GM10266 (cell line): ENCODE measurements at regions not wholly inside any gene's neighbourhood (a gene's known extent, or its start where the extent isn't known, plus 50 kb on each side); places are given as distances from the start of the nearest gene placed in this dataset.

Source experiments
- DNase-seq: peaks from one replicate; pipeline ENCODE4 v3.0.0; 2012; ENCODE audit errors: extremely low spot score
- CTCF ChIP-seq: IDR thresholded peaks from 2 replicates; pipeline ENCODE4 v1.5.1; 2012; ENCODE audit warnings: mild to moderate bottlenecking, low read depth; ENCODE audit not compliant: control insufficient read depth, insufficient read depth; ENCODE audit errors: missing control alignments

GRCh38 chr10:58016614-58017013, 251.1 kb downstream of the IPMK start:
- no peak for TF ChIP-seq CTCF
- no peak for DNase-seq

- no peak for TF ChIP-seq CTCF
- no peak for DNase-seq
These were observed 253.3 kb downstream of the IPMK start for GRCh38 chr10:58014436-58014835.

- TF ChIP-seq CTCF = no peak
- no peak for DNase-seq
These were observed 254.3 kb downstream of the IPMK start for GRCh38 chr10:58013406-58013805.

GRCh38 chr10:58010073-58010702, 257.5 kb downstream of the IPMK start:
- TF ChIP-seq CTCF = no peak
- DNase-seq = no peak

- TF ChIP-seq CTCF = no peak
- DNase-seq = no peak
These were observed 263.7 kb downstream of the IPMK start for GRCh38 chr10:58003945-58004344.

- DNase-seq = no peak
- no peak for TF ChIP-seq CTCF
These were observed 266.5 kb downstream of the IPMK start for GRCh38 chr10:58001159-58001558.

- no peak for TF ChIP-seq CTCF
- no peak for DNase-seq
These were observed 271.2 kb downstream of the IPMK start for GRCh38 chr10:57996536-57996935.
